ENCODE measurements at regions not wholly inside any gene's neighbourhood (a gene's known extent, or its start where the extent isn't known, plus 50 kb on each side); places are given as distances from the start of the nearest gene placed in this dataset.

GRCh38 chr1:62962014-62962812 is 178.3 kb downstream of the ATG4C start:
- TF ChIP-seq POLR2A (IDR thresholded peaks at IDR 0.05), result no peak
- TF ChIP-seq POLR2AphosphoS5 (IDR thresholded peaks at IDR 0.05), result no peak
- TF ChIP-seq, protein P1, sequence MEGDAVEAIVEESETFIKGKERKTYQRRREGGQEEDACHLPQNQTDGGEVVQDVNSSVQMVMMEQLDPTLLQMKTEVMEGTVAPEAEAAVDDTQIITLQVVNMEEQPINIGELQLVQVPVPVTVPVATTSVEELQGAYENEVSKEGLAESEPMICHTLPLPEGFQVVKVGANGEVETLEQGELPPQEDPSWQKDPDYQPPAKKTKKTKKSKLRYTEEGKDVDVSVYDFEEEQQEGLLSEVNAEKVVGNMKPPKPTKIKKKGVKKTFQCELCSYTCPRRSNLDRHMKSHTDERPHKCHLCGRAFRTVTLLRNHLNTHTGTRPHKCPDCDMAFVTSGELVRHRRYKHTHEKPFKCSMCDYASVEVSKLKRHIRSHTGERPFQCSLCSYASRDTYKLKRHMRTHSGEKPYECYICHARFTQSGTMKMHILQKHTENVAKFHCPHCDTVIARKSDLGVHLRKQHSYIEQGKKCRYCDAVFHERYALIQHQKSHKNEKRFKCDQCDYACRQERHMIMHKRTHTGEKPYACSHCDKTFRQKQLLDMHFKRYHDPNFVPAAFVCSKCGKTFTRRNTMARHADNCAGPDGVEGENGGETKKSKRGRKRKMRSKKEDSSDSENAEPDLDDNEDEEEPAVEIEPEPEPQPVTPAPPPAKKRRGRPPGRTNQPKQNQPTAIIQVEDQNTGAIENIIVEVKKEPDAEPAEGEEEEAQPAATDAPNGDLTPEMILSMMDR (IDR thresholded peaks at IDR 0.05), result no peak
- Histone ChIP-seq H3K4me1 (replicated peaks) (no peaks in the 10 kb centered on the region), H3K4me3 (no peak overlapping the region), H3K27me3 (replicated peaks; ENCODE audit: insufficient read depth) (peaks cover 3% of the 10 kb centered on the region), H3K27ac (no peak overlapping the region), H3K9me3 (no peaks in the 10 kb centered on the region), H3K36me3 (no peaks in the 10 kb centered on the region)
- WGBS, result 74% methylated on average over 4 of the region's 4 CpGs
- intact Hi-C loops (cut with DNase I), result no loop called here
- DNase-seq (ENCODE audit: low spot score), result no peak

DNA sequence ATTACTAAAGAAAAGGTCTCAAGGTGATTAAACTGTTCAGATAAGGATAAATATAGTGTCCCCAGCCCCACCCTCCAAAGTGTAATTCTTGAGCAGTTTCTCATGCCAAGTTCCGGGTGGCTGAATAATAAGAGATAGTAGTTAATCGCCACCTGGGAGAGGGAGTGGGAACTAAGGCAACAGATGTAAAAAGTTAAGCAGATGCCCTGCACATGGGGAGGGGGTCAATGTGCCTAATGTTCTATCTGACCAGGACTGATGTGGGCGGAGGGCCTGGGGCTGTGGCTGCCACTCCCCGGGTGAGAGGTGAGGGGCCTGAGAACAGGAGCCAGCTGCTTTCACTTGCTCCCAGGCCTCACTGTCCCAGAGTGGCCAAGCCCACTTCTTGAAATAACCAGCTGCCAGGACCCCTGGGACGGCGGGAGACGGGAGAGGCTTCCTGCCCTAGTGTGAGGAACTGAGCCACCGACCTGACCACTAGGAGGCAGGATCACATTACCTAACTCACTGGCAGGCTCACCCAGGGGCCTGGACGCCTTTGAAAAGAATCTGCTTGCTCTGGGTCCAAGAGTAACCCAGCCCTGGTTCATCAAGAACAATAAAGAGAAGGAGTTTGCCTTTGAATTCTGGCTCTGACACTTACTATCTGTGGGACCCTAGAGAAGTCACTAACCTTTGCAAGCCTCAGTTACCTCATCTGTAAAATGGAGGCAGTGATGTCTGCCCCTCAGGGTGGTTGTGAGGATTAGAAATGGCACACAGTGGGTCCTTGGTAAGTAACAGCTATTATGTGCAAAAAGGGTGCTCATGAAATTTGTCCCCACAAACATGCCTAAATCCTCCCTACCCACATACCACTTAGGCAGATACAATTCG is 179.2 kb downstream of the ATG4C start:
- H3K9me3 ChIP-seq, result no peaks in the 10 kb centered on the region
- intact Hi-C loops (cut with DNase I), result no loop called here
- peaks cover 3% of the 10 kb centered on the region for H3K27me3 ChIP-seq (replicated peaks; ENCODE audit: insufficient read depth)
- no peak overlapping the region for H3K27ac ChIP-seq
- H3K4me1 ChIP-seq (replicated peaks), result no peaks in the 10 kb centered on the region
- 27% methylated on average over 10 of the region's 10 CpGs for WGBS
- no peak overlapping the region for H3K4me3 ChIP-seq
- no peaks in the 10 kb centered on the region for H3K36me3 ChIP-seq
- no peak for TF ChIP-seq POLR2AphosphoS5 (IDR thresholded peaks at IDR 0.05)
- TF ChIP-seq, protein P1 (IDR thresholded peaks at IDR 0.05), result peak in 2 of 4 experiments; percentile 24 to 29
- peak; percentile 6 for DNase-seq (ENCODE audit: low spot score)

- Histone ChIP-seq H3K36me3 (no peaks in the 10 kb centered on the region), H3K9me3 (no peaks in the 10 kb centered on the region), H3K4me3 (no peak overlapping the region), H3K27ac (no peak overlapping the region), H3K27me3 (replicated peaks; ENCODE audit: insufficient read depth) (peaks cover 3% of the 10 kb centered on the region), H3K4me1 (replicated peaks) (no peaks in the 10 kb centered on the region)
- intact Hi-C loops (cut with DNase I), result no loop called here
- 70% methylated on average over 3 of the region's 3 CpGs for WGBS
- TF ChIP-seq POLR2AphosphoS5 (IDR thresholded peaks at IDR 0.05) (no peak), POLR2A (IDR thresholded peaks at IDR 0.05) (no peak)
- DNase-seq (ENCODE audit: low spot score), result no peak
Measured at GRCh38 chr1:62964141-62964540, 180.2 kb downstream of the ATG4C start.

- no peaks in the 10 kb centered on the region for H3K9me3 ChIP-seq
- TF ChIP-seq, protein P1 (IDR thresholded peaks at IDR 0.05), result no peak
- TF ChIP-seq POLR2AphosphoS5 (IDR thresholded peaks at IDR 0.05) (no peak), POLR2A (IDR thresholded peaks at IDR 0.05) (no peak)
- no peak for DNase-seq (ENCODE audit: low spot score)
- intact Hi-C loops (cut with DNase I), result no loop called here
- no peaks in the 10 kb centered on the region for H3K4me1 ChIP-seq (replicated peaks)
- no peaks in the 10 kb centered on the region for H3K36me3 ChIP-seq
- H3K27me3 ChIP-seq (replicated peaks; ENCODE audit: insufficient read depth), result peaks cover 3% of the 10 kb centered on the region
- no peak overlapping the region for H3K27ac ChIP-seq
- WGBS, result 92% methylated on average over 10 of the region's 10 CpGs
- H3K4me3 ChIP-seq, result no peak overlapping the region
Measured at GRCh38 chr1:62967031-62967430, 183.1 kb downstream of the ATG4C start.

DNA sequence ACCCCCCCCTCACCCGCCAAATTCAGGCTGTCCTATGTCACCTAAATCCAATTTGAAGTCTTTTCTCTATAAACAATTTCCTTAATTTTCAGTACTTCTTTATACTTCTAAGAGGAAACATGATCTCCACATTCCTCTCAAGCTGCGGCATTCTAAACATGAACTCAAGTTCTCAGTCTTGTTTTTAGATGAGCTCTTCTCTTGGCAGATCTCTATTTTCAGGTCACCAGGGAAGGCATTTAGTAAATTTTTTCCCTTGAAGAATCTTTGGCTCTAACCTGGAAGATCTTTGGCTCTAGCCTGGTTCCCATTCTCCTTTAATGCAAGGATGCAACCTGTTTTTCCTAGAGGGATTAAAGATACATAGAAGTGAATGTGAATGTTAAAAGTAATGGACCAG is 193.4 kb downstream of the ATG4C start:
- intact Hi-C loops (cut with DNase I), result no loop called here
- Histone ChIP-seq H3K4me1 (replicated peaks) (no peaks in the 10 kb centered on the region), H3K27ac (no peak overlapping the region), H3K9me3 (no peaks in the 10 kb centered on the region), H3K36me3 (no peaks in the 10 kb centered on the region), H3K27me3 (replicated peaks; ENCODE audit: insufficient read depth) (no peaks in the 10 kb centered on the region), H3K4me3 (no peak overlapping the region)
- no peak for DNase-seq (ENCODE audit: low spot score)
- WGBS, result 39% methylated on average over 2 of the region's 2 CpGs
- TF ChIP-seq POLR2A (IDR thresholded peaks at IDR 0.05), result no peak
- TF ChIP-seq POLR2AphosphoS5 (IDR thresholded peaks at IDR 0.05), result no peak
- TF ChIP-seq, protein P1 (IDR thresholded peaks at IDR 0.05), result no peak

All from prostate gland (tissue), 2 donors.